GM19468 (cell line): ENCODE measurements at regions not wholly inside any gene's neighbourhood (a gene's known extent, or its start where the extent isn't known, plus 50 kb on each side); places are given as distances from the start of the nearest gene placed in this dataset.
"Not testable (repeated sequence)": the region's sequence is repeated elsewhere in the genome, so short reads cannot be mapped to it uniquely, and the experiment has no call there.

Experiments used
- ATAC-seq: cut with Tn5 transposase; IDR thresholded peaks from one replicate; pipeline ENCODE4 v1.9.1; 2021; ENCODE audit warnings: mild to moderate bottlenecking, moderate library complexity, moderate number of reproducible peaks; ENCODE audit not compliant: unreplicated experiment; ENCODE audit errors: extremely low read depth

GRCh38 chr13:60721063-60721462 lies 324.0 kb downstream of the TDRD3 start:
- ATAC-seq = no peak

GRCh38 chr13:60720590-60720989 lies 323.6 kb downstream of the TDRD3 start:
- ATAC-seq = no peak

- ATAC-seq = no peak
These were observed 319.3 kb downstream of the TDRD3 start for GRCh38 chr13:60716313-60716712.

GRCh38 chr13:60707878-60708277 lies 310.9 kb downstream of the TDRD3 start:
- ATAC-seq = no peak

- ATAC-seq = no peak
These were observed 304.9 kb downstream of the TDRD3 start for GRCh38 chr13:60701895-60702294.

GRCh38 chr13:60700994-60701393 lies 304.0 kb downstream of the TDRD3 start:
- ATAC-seq = no peak

- ATAC-seq = no peak
These were observed 302.6 kb downstream of the TDRD3 start for GRCh38 chr13:60699636-60700035.

GRCh38 chr13:60696602-60697001 lies 299.6 kb downstream of the TDRD3 start:
- ATAC-seq = no peak

GRCh38 chr13:60691268-60691667 lies 294.2 kb downstream of the TDRD3 start:
- no peak for ATAC-seq

GRCh38 chr13:60690604-60691003 lies 293.6 kb downstream of the TDRD3 start:
- no peak for ATAC-seq

- ATAC-seq = no peak
These were observed 292.6 kb downstream of the TDRD3 start for GRCh38 chr13:60689571-60689970.

- no peak for ATAC-seq
These were observed 292.1 kb downstream of the TDRD3 start for GRCh38 chr13:60689076-60689475.

- no peak for ATAC-seq
These were observed 283.1 kb downstream of the TDRD3 start for GRCh38 chr13:60679928-60680694.

- no peak for ATAC-seq
These were observed 282.1 kb downstream of the TDRD3 start for GRCh38 chr13:60679131-60679530.

GRCh38 chr13:60671386-60671785 lies 274.4 kb downstream of the TDRD3 start:
- no peak for ATAC-seq

GRCh38 chr13:60663788-60664187 lies 266.8 kb downstream of the TDRD3 start:
- no peak for ATAC-seq

GRCh38 chr13:60662595-60662994 lies 265.6 kb downstream of the TDRD3 start:
- no peak for ATAC-seq

GRCh38 chr13:60661521-60661920 lies 264.5 kb downstream of the TDRD3 start:
- no peak for ATAC-seq

- not testable (repeated sequence) for ATAC-seq
These were observed 260.6 kb downstream of the TDRD3 start for GRCh38 chr13:60657586-60657985.

GRCh38 chr13:60655256-60655655 lies 258.2 kb downstream of the TDRD3 start:
- no peak for ATAC-seq

GRCh38 chr13:60654415-60654814 lies 257.4 kb downstream of the TDRD3 start:
- ATAC-seq = no peak

- no peak for ATAC-seq
These were observed 250.5 kb downstream of the TDRD3 start for GRCh38 chr13:60647547-60647946.
